ENCODE measurements at regions not wholly inside any gene's neighbourhood (a gene's known extent, or its start where the extent isn't known, plus 50 kb on each side); places are given as distances from the start of the nearest gene placed in this dataset.

DNA sequence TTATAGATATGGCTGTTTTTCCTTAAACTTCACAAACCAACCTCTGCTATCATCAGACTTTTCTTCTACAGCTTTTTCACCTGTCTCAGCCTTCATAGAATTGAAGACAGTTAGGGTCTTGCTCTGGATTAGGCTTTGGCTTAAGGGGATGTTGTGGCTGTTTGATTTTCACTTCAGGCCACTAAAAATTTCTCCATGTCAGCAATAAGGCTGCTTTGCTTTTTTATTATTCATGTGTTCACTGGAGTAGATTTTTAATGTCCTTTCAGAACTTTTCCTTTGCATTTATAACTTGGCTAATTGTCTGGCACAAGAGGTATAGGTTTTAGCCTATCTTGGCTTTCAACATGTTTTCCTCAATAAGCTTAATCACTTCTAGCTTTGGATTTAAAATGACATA lies 392.6 kb downstream of the RFPL4B start:
- TF ChIP-seq, protein P1, sequence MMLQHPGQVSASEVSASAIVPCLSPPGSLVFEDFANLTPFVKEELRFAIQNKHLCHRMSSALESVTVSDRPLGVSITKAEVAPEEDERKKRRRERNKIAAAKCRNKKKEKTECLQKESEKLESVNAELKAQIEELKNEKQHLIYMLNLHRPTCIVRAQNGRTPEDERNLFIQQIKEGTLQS (IDR thresholded peaks at IDR 0.05): no peak
- TF ChIP-seq ZNF274 (IDR thresholded peaks at IDR 0.05; ENCODE audit: low read depth, low read length) (no peak), JUND (IDR thresholded peaks at IDR 0.05) (no peak), SRF (IDR thresholded peaks at IDR 0.05; ENCODE audit: low read depth) (no peak)
- Histone ChIP-seq H3K79me2 (ENCODE audit: insufficient read depth, low read length) (no peaks in the 10 kb centered on the region), H3K36me3 (ENCODE audit: control insufficient read depth in 1 of 2, insufficient read depth in 2 of 2, low read length in 2 of 2) (no peaks in the 10 kb centered on the region), H3K27me3 (ENCODE audit: insufficient read depth, low read length) (no peaks in the 10 kb centered on the region), H3K9ac (ENCODE audit: low read length) (no peak overlapping the region), H2AFZ (ENCODE audit: low read depth, low read length, poor library complexity, severe bottlenecking) (no peak overlapping the region), H4K20me1 (ENCODE audit: insufficient read depth) (no peaks in the 10 kb centered on the region), H3K9me3 (ENCODE audit: control insufficient read depth in 1 of 2, insufficient read depth in 1 of 2, low read depth in 1 of 2, low read length in 2 of 2) (no peaks in the 10 kb centered on the region), H3K4me1 (ENCODE audit: control insufficient read depth in 1 of 2, insufficient read depth in 2 of 2, low read length in 2 of 2) (no peaks in the 10 kb centered on the region), H3K9me2 (ENCODE audit: insufficient read depth) (no peaks in the 10 kb centered on the region), H3K4me3 (replicated peaks in 1 of 2; ENCODE audit: low read depth in 1 of 2, low read length in 2 of 2) (no peak overlapping the region), H3K27ac (ENCODE audit: low read depth, low read length) (no peak overlapping the region), H3K4me2 (ENCODE audit: low read length) (no peak overlapping the region)
- ChIA-PET POLR2A (no interaction called here), CTCF (no interaction called here), RAD21 (ENCODE audit: low non-redundant PET in 1 of 2, low total read pairs in 2 of 2, uncharacterized antibody in 2 of 2, unreplicated experiment in 2 of 2) (no interaction called here)
- BruUV-seq (replicated peaks): no TSS peak
- DNase-seq (ENCODE audit: low read depth, low spot score): no peak
- intact Hi-C loops (cut with micrococcal nuclease): no loop called here
- ATAC-seq: no peak

DNA sequence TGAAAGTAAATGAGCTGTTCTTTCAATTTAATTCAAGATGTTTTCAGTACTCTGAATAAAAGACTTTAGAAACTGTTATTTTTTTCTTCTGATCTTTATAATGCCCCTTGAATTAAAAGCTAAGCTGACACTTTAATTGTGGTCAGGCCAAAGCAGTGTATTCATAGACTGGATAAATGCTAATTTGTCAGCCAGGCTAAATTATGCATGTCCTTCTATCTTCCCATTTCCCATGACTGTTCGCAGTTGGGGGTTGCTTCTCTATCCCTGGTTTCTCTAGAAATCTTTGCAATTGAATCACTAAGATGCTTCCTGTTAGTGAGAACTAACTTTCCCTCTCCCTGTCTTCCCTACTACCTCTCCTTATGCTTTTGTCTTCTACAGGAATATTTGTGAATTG lies 396.2 kb downstream of the RFPL4B start:
- Histone ChIP-seq H3K4me2 (ENCODE audit: low read length) (no peak overlapping the region), H3K27me3 (ENCODE audit: insufficient read depth, low read length) (no peaks in the 10 kb centered on the region), H4K20me1 (ENCODE audit: insufficient read depth) (no peaks in the 10 kb centered on the region), H3K9ac (ENCODE audit: low read length) (no peak overlapping the region), H3K36me3 (ENCODE audit: control insufficient read depth in 1 of 2, insufficient read depth in 2 of 2, low read length in 2 of 2) (no peaks in the 10 kb centered on the region), H3K27ac (ENCODE audit: low read depth, low read length) (no peak overlapping the region), H3K79me2 (ENCODE audit: insufficient read depth, low read length) (no peaks in the 10 kb centered on the region), H2AFZ (ENCODE audit: low read depth, low read length, poor library complexity, severe bottlenecking) (no peak overlapping the region), H3K9me2 (ENCODE audit: insufficient read depth) (no peaks in the 10 kb centered on the region), H3K4me3 (replicated peaks in 1 of 2; ENCODE audit: low read depth in 1 of 2, low read length in 2 of 2) (no peak overlapping the region), H3K4me1 (ENCODE audit: control insufficient read depth in 1 of 2, insufficient read depth in 2 of 2, low read length in 2 of 2) (no peaks in the 10 kb centered on the region), H3K9me3 (ENCODE audit: control insufficient read depth in 1 of 2, insufficient read depth in 1 of 2, low read depth in 1 of 2, low read length in 2 of 2) (no peaks in the 10 kb centered on the region)
- no peak for DNase-seq (ENCODE audit: low read depth, low spot score)
- intact Hi-C loops (cut with micrococcal nuclease): no loop called here
- CTCF ChIA-PET: no interaction called here
- no peak for ATAC-seq
- TF ChIP-seq EZH2phosphoT487 (IDR thresholded peaks at IDR 0.05; ENCODE audit: borderline replicate concordance) (no peak), ELF1 (IDR thresholded peaks at IDR 0.05; ENCODE audit: borderline replicate concordance, low read depth) (no peak), FOSL1 (IDR thresholded peaks at IDR 0.05; ENCODE audit: low read depth) (no peak), EGR1 (IDR thresholded peaks at IDR 0.05; ENCODE audit: low read depth) (no peak), POLR2A (IDR thresholded peaks at IDR 0.05; ENCODE audit: borderline replicate concordance, extremely low read depth, insufficient read depth, insufficient read length) (no peak), EZH2 (IDR thresholded peaks at IDR 0.05) (no peak), SP1 (IDR thresholded peaks at IDR 0.05; ENCODE audit: low read depth) (no peak), CEBPB (IDR thresholded peaks at IDR 0.05; ENCODE audit: low read depth) (no peak), TCF7L2 (IDR thresholded peaks at IDR 0.05; ENCODE audit: borderline replicate concordance, extremely low read depth, insufficient read depth, insufficient read length) (no peak), ZNF274 (IDR thresholded peaks at IDR 0.05; ENCODE audit: low read depth, low read length) (no peak)
- TF ChIP-seq, protein P1 (IDR thresholded peaks at IDR 0.05): no peak
- TF ChIP-seq, protein P2, sequence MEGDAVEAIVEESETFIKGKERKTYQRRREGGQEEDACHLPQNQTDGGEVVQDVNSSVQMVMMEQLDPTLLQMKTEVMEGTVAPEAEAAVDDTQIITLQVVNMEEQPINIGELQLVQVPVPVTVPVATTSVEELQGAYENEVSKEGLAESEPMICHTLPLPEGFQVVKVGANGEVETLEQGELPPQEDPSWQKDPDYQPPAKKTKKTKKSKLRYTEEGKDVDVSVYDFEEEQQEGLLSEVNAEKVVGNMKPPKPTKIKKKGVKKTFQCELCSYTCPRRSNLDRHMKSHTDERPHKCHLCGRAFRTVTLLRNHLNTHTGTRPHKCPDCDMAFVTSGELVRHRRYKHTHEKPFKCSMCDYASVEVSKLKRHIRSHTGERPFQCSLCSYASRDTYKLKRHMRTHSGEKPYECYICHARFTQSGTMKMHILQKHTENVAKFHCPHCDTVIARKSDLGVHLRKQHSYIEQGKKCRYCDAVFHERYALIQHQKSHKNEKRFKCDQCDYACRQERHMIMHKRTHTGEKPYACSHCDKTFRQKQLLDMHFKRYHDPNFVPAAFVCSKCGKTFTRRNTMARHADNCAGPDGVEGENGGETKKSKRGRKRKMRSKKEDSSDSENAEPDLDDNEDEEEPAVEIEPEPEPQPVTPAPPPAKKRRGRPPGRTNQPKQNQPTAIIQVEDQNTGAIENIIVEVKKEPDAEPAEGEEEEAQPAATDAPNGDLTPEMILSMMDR (IDR thresholded peaks at IDR 0.05 in 2 of 3, conservative IDR thresholded peaks at IDR 0.05 in 1 of 3; ENCODE audit: borderline replicate concordance in 1 of 3, insufficient read depth in 1 of 3, low read depth in 2 of 3, low read length in 2 of 3): no peak
- TF ChIP-seq, protein P3, sequence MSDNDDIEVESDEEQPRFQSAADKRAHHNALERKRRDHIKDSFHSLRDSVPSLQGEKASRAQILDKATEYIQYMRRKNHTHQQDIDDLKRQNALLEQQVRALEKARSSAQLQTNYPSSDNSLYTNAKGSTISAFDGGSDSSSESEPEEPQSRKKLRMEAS (IDR thresholded peaks at IDR 0.05): no peak
- BruUV-seq (replicated peaks): no TSS peak
- RAD21 ChIA-PET (ENCODE audit: low non-redundant PET in 1 of 2, low total read pairs in 2 of 2, uncharacterized antibody in 2 of 2, unreplicated experiment in 2 of 2): no interaction called here
- POLR2A ChIA-PET: no interaction called here
